HG03469 (cell line): ENCODE measurements at regions not wholly inside any gene's neighbourhood (a gene's known extent, or its start where the extent isn't known, plus 50 kb on each side); places are given as distances from the start of the nearest gene placed in this dataset.

Experiments
- ATAC-seq: cut with Tn5 transposase; IDR thresholded peaks from one replicate; pipeline ENCODE4 v1.9.1; 2021; ENCODE audit warnings: mild to moderate bottlenecking, moderate library complexity, moderate number of reproducible peaks; ENCODE audit not compliant: unreplicated experiment

- ATAC-seq: no peak
These were observed 82.4 kb upstream of the ADRA1B start for GRCh38 chr5:159833846-159834245.

- no peak for ATAC-seq
These were observed 80.7 kb upstream of the ADRA1B start for GRCh38 chr5:159835548-159835947.

GRCh38 chr5:159836691-159837090 lies 79.6 kb upstream of the ADRA1B start:
- ATAC-seq: no peak

- ATAC-seq: no peak
These were observed 78.4 kb upstream of the ADRA1B start for GRCh38 chr5:159837860-159838259.

GRCh38 chr5:159838551-159839222 lies 77.6 kb upstream of the ADRA1B start:
- no peak for ATAC-seq

GRCh38 chr5:159844267-159845121 lies 71.8 kb upstream of the ADRA1B start:
- ATAC-seq: no peak

- ATAC-seq: no peak
These were observed 66.7 kb upstream of the ADRA1B start for GRCh38 chr5:159849437-159850083.

GRCh38 chr5:159850160-159850559 lies 66.1 kb upstream of the ADRA1B start:
- ATAC-seq: no peak

GRCh38 chr5:159851053-159851452 lies 65.2 kb upstream of the ADRA1B start:
- no peak for ATAC-seq

GRCh38 chr5:159854916-159855315 lies 61.4 kb upstream of the ADRA1B start:
- ATAC-seq: no peak

- no peak for ATAC-seq
These were observed 60.6 kb upstream of the ADRA1B start for GRCh38 chr5:159855476-159856191.

- no peak for ATAC-seq
These were observed 57.4 kb upstream of the ADRA1B start for GRCh38 chr5:159858871-159859270.

GRCh38 chr5:159861086-159861485 lies 55.2 kb upstream of the ADRA1B start:
- no peak for ATAC-seq

- peak; percentile 74 for ATAC-seq
These were observed 51.2 kb upstream of the ADRA1B start for GRCh38 chr5:159864885-159865691.

GRCh38 chr5:159866093-159866492 lies 50.2 kb upstream of the ADRA1B start:
- no peak for ATAC-seq
